Heart right ventricle (tissue), 16 donors: ENCODE measurements at regions not wholly inside any gene's neighbourhood (a gene's known extent, or its start where the extent isn't known, plus 50 kb on each side); places are given as distances from the start of the nearest gene placed in this dataset.

Experiments used
- ATAC-seq, 8 donors: fragments of 200-7000 bp; cut with Tn5 transposase; one replicate each; pipeline ENCODE4 v1.9.1; 2020; ENCODE audit warnings: mild to moderate bottlenecking in 8 of 8, moderate library complexity in 8 of 8, moderate number of reproducible peaks in 1 of 8
- DNase-seq, 2 donors: peaks; one replicate each; pipeline ENCODE4 v3.0.0-alpha.2; 2020
- H3K27ac ChIP-seq, 10 donors: fragments of 200-600 bp; sonication (generic) in 2 of 10; one replicate each; pipeline versions ENCODE4 v1.5.0 to v1.8.0; 2020 to 2022; ENCODE audit warnings: mild to moderate bottlenecking in 3 of 10
- H3K27me3 ChIP-seq, 7 donors: fragments of 200-600 bp; one replicate each; pipeline ENCODE4 v1.8.0; 2021 to 2022; ENCODE audit warnings: mild to moderate bottlenecking in 2 of 7
- H3K36me3 ChIP-seq, 9 donors: fragments of 200-600 bp; sonication (generic) in 1 of 9; one replicate each; pipeline versions ENCODE4 v1.5.0 to v1.8.0; 2020 to 2022; ENCODE audit warnings: mild to moderate bottlenecking in 2 of 9
- H3K4me1 ChIP-seq, 9 donors: fragments of 200-600 bp; sonication (generic) in 1 of 9; one replicate each; pipeline versions ENCODE4 v1.5.0 to v1.8.0; 2020 to 2022; ENCODE audit warnings: mild to moderate bottlenecking in 4 of 9
- H3K4me3 ChIP-seq, 10 donors: fragments of 200-600 bp; sonication (generic) in 2 of 10; one replicate each; pipeline versions ENCODE4 v1.5.0 to v1.8.0; 2020 to 2022; ENCODE audit warnings: mild to moderate bottlenecking in 7 of 10, moderate library complexity in 2 of 10
- H3K9me3 ChIP-seq, 11 donors: fragments of 200-600 bp in 10 of 11; sonication (generic) in 2 of 11; one replicate each; pipeline versions ENCODE4 v1.5.0 to v1.8.0; 2013 to 2022; ENCODE audit warnings: mild to moderate bottlenecking in 2 of 11, control low read depth in 1 of 11, moderate library complexity in 1 of 11
- WGBS, 2 donors: extraction: QIAGEN DNeasy Blood & Tissue Kit; methylation state at CpG; one replicate each; pipeline ENCODE4 v1.1.7; 2013; ENCODE audit warnings: inconsistent platforms in 1 of 2; 5-methylcytosine and 5-hydroxymethylcytosine counted together
- intact Hi-C, 10 donors: fragments of 100-400 bp; cut with DNase I; formaldehyde crosslinking; loops; one replicate each; pipeline versions ENCODE4 v1.11.1 to v1.14.2; 2022
- TF ChIP-seq, protein P1 (sequence below), 9 donors: fragments of 200-600 bp; sonication (generic) in 2 of 9; IDR thresholded peaks; one replicate each; pipeline versions ENCODE4 v1.5.0 to v1.8.0; 2021 to 2022; ENCODE audit warnings: antibody characterized with exemption in 9 of 9, mild to moderate bottlenecking in 5 of 9, moderate library complexity in 1 of 9
- donor health status: Arrhythmogenic right ventricular cardiomyopathy.
- donor health status: ischemic (EF 13 %, LVEDD 7.1; RV severe dilation, severe dysfunction).
- donor health status: healthy with polysubstance abuse.
- donor health status: DM: no; HTN: yes; CAD: no.
- donor health status: DM: no; HTN: no; CAD: no.
- donor health status: ischemic (EF 25% LVEDD 6.9; RV normal size, moderate dysfunction).
- donor health status: ischemic (EF 25% LVEDD 5.7; RV mildly dilated, moderate dysfunction).
- donor health status: healthy.
- donor health status: DM: yes; HTN: yes; CAD: no.
- donor health status: Ischemic cardiomyopathy.
- donor health status: ischemic (EF 35%, LVEDD 5.7; RV mildly dilated, moderate dysfunction).
- donor health status: nonischemic (EF 11% LVEDD 7.7; RV severe dilation, severe dysfunction).
- donor health status: DM: yes; HTN: yes; CAD: no.
- donor health status: PGD.
- donor health status: ischemic (EF 29% LVEDD 5.4; RV normal size, mild dysfunction).
- donor health status: nonischemic (EF 23%, LVEDD 6.1; RV moderate dilation, normal function).

DNA sequence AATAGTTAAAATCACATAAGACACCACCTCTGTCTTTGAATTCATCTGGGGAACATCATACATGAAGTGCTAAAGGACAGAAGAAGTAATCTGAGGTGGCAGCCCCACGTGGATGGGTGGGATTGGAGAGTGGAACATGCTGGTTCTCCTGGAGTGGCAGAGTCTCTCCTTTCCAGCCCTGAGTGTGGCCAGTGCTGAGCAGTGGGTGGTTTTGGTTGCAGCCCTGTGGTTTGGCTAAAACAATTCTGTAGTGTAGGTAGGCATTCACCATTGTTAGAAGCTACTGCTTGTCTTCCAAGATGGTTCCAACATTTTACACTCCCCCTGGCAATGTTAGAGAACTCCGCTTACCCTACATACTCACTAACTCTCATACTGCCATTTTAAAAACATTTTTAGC, 396.4 kb upstream of the MEX3C start:
- ATAC-seq = no peak
- TF ChIP-seq, protein P1, sequence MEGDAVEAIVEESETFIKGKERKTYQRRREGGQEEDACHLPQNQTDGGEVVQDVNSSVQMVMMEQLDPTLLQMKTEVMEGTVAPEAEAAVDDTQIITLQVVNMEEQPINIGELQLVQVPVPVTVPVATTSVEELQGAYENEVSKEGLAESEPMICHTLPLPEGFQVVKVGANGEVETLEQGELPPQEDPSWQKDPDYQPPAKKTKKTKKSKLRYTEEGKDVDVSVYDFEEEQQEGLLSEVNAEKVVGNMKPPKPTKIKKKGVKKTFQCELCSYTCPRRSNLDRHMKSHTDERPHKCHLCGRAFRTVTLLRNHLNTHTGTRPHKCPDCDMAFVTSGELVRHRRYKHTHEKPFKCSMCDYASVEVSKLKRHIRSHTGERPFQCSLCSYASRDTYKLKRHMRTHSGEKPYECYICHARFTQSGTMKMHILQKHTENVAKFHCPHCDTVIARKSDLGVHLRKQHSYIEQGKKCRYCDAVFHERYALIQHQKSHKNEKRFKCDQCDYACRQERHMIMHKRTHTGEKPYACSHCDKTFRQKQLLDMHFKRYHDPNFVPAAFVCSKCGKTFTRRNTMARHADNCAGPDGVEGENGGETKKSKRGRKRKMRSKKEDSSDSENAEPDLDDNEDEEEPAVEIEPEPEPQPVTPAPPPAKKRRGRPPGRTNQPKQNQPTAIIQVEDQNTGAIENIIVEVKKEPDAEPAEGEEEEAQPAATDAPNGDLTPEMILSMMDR (IDR thresholded peaks at IDR 0.05) = no peak
- 62 to 71% methylated on average over 2 of the region's 2 CpGs for WGBS, 2 donors

DNA sequence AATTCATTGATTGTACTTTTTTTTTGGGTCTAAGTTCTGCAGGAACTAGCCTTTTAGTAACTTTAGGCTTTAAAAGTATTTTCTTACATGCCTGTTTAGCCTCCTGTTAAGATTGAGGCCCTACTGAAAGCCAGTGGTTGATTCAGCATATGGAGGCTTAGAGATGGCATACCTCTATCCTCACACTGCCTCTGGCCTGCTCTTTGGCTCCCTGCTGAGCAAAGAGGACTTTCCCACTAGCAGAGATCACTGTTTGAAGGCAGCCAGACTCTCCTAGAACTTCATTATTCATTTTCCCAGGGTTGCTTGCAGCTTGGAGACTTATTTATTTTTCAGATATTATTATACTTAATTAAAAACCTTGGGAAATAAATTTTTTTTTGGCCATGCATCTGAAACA, 405.6 kb upstream of the MEX3C start:
- no peaks in the 10 kb centered on the region for H3K4me1 ChIP-seq
- H3K9me3 ChIP-seq = peaks cover 0 to 7% (median under 1%) of the 10 kb centered on the region in 11 donors
- intact Hi-C loops = no loop called here
- TF ChIP-seq, protein P1 (IDR thresholded peaks at IDR 0.05) = no peak
- no peak overlapping the region for H3K27ac ChIP-seq
- peaks cover 0 to 5% (median 0%) of the 10 kb centered on the region in 7 donors for H3K27me3 ChIP-seq
- H3K4me3 ChIP-seq = no peak overlapping the region
- ATAC-seq = no peak
- H3K36me3 ChIP-seq = no peaks in the 10 kb centered on the region
- no peak for DNase-seq

More for the DNA sequence above, 396.4 kb upstream of the MEX3C start:
- Histone ChIP-seq H3K36me3 (no peaks in the 10 kb centered on the region), H3K27me3 (no peaks in the 10 kb centered on the region), H3K27ac (no peak overlapping the region), H3K9me3 (peaks cover 0 to 22% (median 8%) of the 10 kb centered on the region in 11 donors), H3K4me1 (no peaks in the 10 kb centered on the region), H3K4me3 (no peak overlapping the region)
- DNase-seq = no peak
- intact Hi-C loops = no loop called here

DNA sequence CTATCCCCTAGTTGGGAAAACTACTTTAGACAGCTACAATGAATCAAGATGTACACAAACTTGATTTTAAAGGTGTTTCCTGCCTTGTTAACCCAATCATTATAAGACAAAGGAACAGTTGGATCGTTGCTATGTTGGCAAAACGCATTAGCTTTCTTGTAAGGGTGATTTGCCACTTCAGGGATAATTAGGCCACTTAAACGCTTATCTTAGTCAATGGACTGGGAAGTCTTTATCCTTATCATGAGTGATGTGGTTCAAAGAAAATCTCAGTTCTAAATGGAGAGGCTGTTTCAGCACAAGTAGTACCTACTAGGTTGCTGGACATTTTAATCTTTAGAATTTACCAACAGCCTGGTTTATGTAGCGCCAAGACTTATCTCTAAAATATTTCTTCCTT, 406.1 kb upstream of the MEX3C start:
- Histone ChIP-seq H3K4me3 (no peak overlapping the region), H3K27me3 (peaks cover 0 to 8% (median 0%) of the 10 kb centered on the region in 7 donors), H3K36me3 (no peaks in the 10 kb centered on the region), H3K4me1 (no peaks in the 10 kb centered on the region), H3K27ac (no peak overlapping the region), H3K9me3 (peaks cover 0 to 2% (median 0%) of the 10 kb centered on the region in 11 donors)
- intact Hi-C loops = no loop called here
- no peak for ATAC-seq
- WGBS, 2 donors = 9 to 12% methylated on average over 4 of the region's 4 CpGs
- DNase-seq = no peak
- TF ChIP-seq, protein P1 (IDR thresholded peaks at IDR 0.05) = no peak

DNA sequence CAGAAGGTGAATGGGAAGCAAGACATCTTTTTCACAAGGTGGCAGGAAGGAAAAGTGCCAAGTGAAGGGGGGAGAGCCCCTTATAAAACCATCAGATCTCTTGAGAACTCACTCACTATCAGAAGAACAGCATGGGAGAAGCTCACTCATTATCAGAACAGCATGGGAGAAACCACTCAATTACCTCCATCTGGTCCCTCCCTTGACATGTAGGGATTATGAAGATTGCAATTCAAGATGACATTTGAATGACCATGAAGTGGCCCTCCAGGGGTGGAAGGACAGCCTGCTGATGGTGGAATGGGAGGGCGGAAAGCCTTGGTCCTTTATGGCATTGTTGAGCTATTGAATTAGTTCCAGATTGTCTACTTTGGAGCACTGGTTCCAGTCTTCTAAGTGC, 413.0 kb upstream of the MEX3C start:
- TF ChIP-seq, protein P1 (IDR thresholded peaks at IDR 0.05) = no peak
- H3K9me3 ChIP-seq = no peaks in the 10 kb centered on the region
- H3K4me1 ChIP-seq = no peaks in the 10 kb centered on the region
- 77 to 82% methylated on average over 1 of the region's 1 CpG for WGBS, 2 donors
- intact Hi-C loops = no loop called here
- no peak for DNase-seq
- H3K27me3 ChIP-seq = peaks cover 0 to 20% (median 0%) of the 10 kb centered on the region in 7 donors
- no peak overlapping the region for H3K4me3 ChIP-seq
- no peaks in the 10 kb centered on the region for H3K36me3 ChIP-seq
- H3K27ac ChIP-seq = no peak overlapping the region
- no peak for ATAC-seq
